GM23338 (cell line): ENCODE measurements at regions not wholly inside any gene's neighbourhood (a gene's known extent, or its start where the extent isn't known, plus 50 kb on each side); places are given as distances from the start of the nearest gene placed in this dataset.

Experiments
- ATAC-seq: fragments of 200-7000 bp; cut with Tn5 transposase; 3 replicates; pipeline ENCODE4 v1.9.1; 2020
- DNase-seq: peaks from one replicate; pipeline ENCODE4 v3.0.0-alpha.2; 2015; ENCODE audit warnings: low spot score
- H2AFZ ChIP-seq: fragments of 200-600 bp; sonication (generic); 2 replicates; pipeline ENCODE4 v1.8.0; 2016; ENCODE audit warnings: antibody characterized with exemption, mild to moderate bottlenecking, moderate library complexity
- H3F3A ChIP-seq: fragments of 200-600 bp; sonication (generic); replicated peaks from 2 replicates; pipeline ENCODE4 v1.8.0; 2017; ENCODE audit warnings: antibody characterized with exemption, mixed run types, low read depth
- H3K27ac ChIP-seq: fragments of 200-600 bp; sonication (generic); 2 replicates; pipeline ENCODE4 v1.6.1; 2016; ENCODE audit warnings: low read depth
- H3K27me3 ChIP-seq: fragments of 200-600 bp; sonication (generic); 2 replicates; pipeline ENCODE4 v1.8.0; 2016; ENCODE audit warnings: mild to moderate bottlenecking, mixed run types, moderate library complexity; ENCODE audit not compliant: insufficient read depth
- H3K36me3 ChIP-seq: fragments of 200-600 bp; sonication (generic); 2 replicates; pipeline ENCODE4 v1.8.0; 2016; ENCODE audit warnings: mild to moderate bottlenecking; ENCODE audit not compliant: insufficient read depth
- H3K4me1 ChIP-seq: fragments of 200-600 bp; sonication (generic); 2 replicates; pipeline ENCODE4 v1.8.0; 2016; ENCODE audit warnings: mild to moderate bottlenecking, moderate library complexity; ENCODE audit not compliant: insufficient read depth
- H3K4me2 ChIP-seq: fragments of 200-600 bp; sonication (generic); 2 replicates; pipeline ENCODE4 v1.7.1; 2017; ENCODE audit warnings: mixed run types
- H3K4me3 ChIP-seq: fragments of 200-600 bp; sonication (generic); 2 replicates; pipeline ENCODE4 v1.6.1; 2016; ENCODE audit warnings: mixed run types
- H3K79me2 ChIP-seq: fragments of 200-600 bp; sonication (generic); replicated peaks from 2 replicates; pipeline ENCODE4 v1.8.0; 2017; ENCODE audit warnings: mild to moderate bottlenecking; ENCODE audit not compliant: insufficient read depth
- H3K9me2 ChIP-seq: fragments of 200-600 bp; sonication (generic); 2 replicates; pipeline ENCODE4 v1.8.0; 2017; ENCODE audit not compliant: insufficient read depth
- H4K20me1 ChIP-seq: fragments of 200-600 bp; sonication (generic); replicated peaks from 2 replicates; pipeline ENCODE4 v1.8.0; 2017; ENCODE audit warnings: mild to moderate bottlenecking; ENCODE audit not compliant: insufficient read depth
- H3K27ac Mint-ChIP-seq: 2 replicates; pipeline ENCODE4 v1.8.0; 2020; ENCODE audit warnings: inconsistent platforms, mild to moderate bottlenecking, moderate library complexity, mixed read lengths
- H3K27me3 Mint-ChIP-seq: 3 replicates; pipeline ENCODE4 v1.8.0; 2022; ENCODE audit warnings: low read depth, mild to moderate bottlenecking, moderate library complexity, mixed read lengths, inconsistent platforms; ENCODE audit not compliant: insufficient read depth, poor library complexity
- H3K36me3 Mint-ChIP-seq: 3 replicates; pipeline ENCODE4 v1.8.0; 2021; ENCODE audit warnings: low read depth, mild to moderate bottlenecking, inconsistent platforms, moderate library complexity, mixed read lengths
- H3K4me1 Mint-ChIP-seq: 3 replicates; pipeline ENCODE4 v1.8.0; 2020; ENCODE audit warnings: mild to moderate bottlenecking, inconsistent platforms, mixed read lengths
- H3K4me3 Mint-ChIP-seq: 3 replicates; pipeline ENCODE4 v1.8.0; 2021; ENCODE audit warnings: moderate library complexity, mild to moderate bottlenecking, inconsistent platforms, mixed read lengths
- H3K9me3 Mint-ChIP-seq: 3 replicates; pipeline ENCODE4 v1.8.0; 2020; ENCODE audit warnings: moderate library complexity, mild to moderate bottlenecking, inconsistent platforms, mixed read lengths
- CREB1 ChIP-seq: fragments of 250-450 bp; sonication (Bioruptor Pico); IDR thresholded peaks from 2 replicates; pipeline ENCODE4 v1.5.0; 2020; ENCODE audit warnings: low read depth, mild to moderate bottlenecking, moderate library complexity
- CTCF ChIP-seq, 2 experiments: fragments of 200-600 bp in 1 of 2; sonication (generic) in 1 of 2; conservative IDR thresholded peaks; 2 replicates each; pipeline versions ENCODE4 v1.5.1 to v1.6.1; 2016 to 2017; ENCODE audit warnings: antibody characterized with exemption in 2 of 2, low read depth in 2 of 2, mild to moderate bottlenecking in 2 of 2, moderate library complexity in 1 of 2
- ETS1 ChIP-seq: IDR thresholded peaks from 2 replicates; pipeline ENCODE4 v1.6.1; 2016; ENCODE audit warnings: antibody characterized with exemption
- EZH2 ChIP-seq: fragments of 200-600 bp; sonication (generic); IDR thresholded peaks from one replicate; pipeline ENCODE4 v1.8.0; 2017; ENCODE audit warnings: antibody characterized with exemption, mild to moderate bottlenecking, low read depth; ENCODE audit not compliant: unreplicated experiment
- EZH2phosphoT487 ChIP-seq: fragments of 200-600 bp; sonication (generic); IDR thresholded peaks from one replicate; pipeline ENCODE4 v1.8.1; 2018; ENCODE audit warnings: antibody characterized with exemption; ENCODE audit not compliant: unreplicated experiment
- JUNB ChIP-seq: IDR thresholded peaks from one replicate; pipeline ENCODE4 v1.6.1; 2016; ENCODE audit warnings: antibody characterized with exemption; ENCODE audit not compliant: unreplicated experiment
- NANOG ChIP-seq: IDR thresholded peaks from 2 replicates; pipeline ENCODE4 v1.6.1; 2016; ENCODE audit warnings: antibody characterized with exemption, borderline replicate concordance
- POLR2AphosphoS5 ChIP-seq: IDR thresholded peaks from 2 replicates; pipeline ENCODE4 v1.6.1; 2016; ENCODE audit warnings: antibody characterized with exemption, low read depth
- REST ChIP-seq: IDR thresholded peaks from one replicate; pipeline ENCODE4 v1.6.1; 2018; ENCODE audit warnings: antibody characterized with exemption; ENCODE audit not compliant: unreplicated experiment
- STAT1 ChIP-seq: IDR thresholded peaks from one replicate; pipeline ENCODE4 v1.6.1; 2016; ENCODE audit warnings: antibody characterized with exemption; ENCODE audit not compliant: unreplicated experiment
- ZNF114 ChIP-seq: fragments of 250-450 bp; sonication (Bioruptor Pico); IDR thresholded peaks from 2 replicates; pipeline ENCODE4 v1.5.0; 2020; ENCODE audit warnings: mild to moderate bottlenecking, moderate library complexity
- ZNF331 ChIP-seq: fragments of 250-450 bp; sonication (Bioruptor Pico); IDR thresholded peaks from 2 replicates; pipeline ENCODE4 v1.5.0; 2020; ENCODE audit warnings: low read depth, mild to moderate bottlenecking, moderate library complexity

GRCh38 chr5:25029004-25029403, 384.2 kb upstream of the CDH10 start (continued):
- TF ChIP-seq REST, result no peak
- no peak for TF ChIP-seq POLR2AphosphoS5
- no peak for TF ChIP-seq NANOG
- TF ChIP-seq ZNF114 (CRISPR knock-in tag), result no peak
- TF ChIP-seq STAT1, result no peak
- TF ChIP-seq CREB1 (CRISPR knock-in tag), result no peak
- TF ChIP-seq EZH2, result no peak
- TF ChIP-seq JUNB, result no peak

- no peak for TF ChIP-seq CREB1 (CRISPR knock-in tag)
- no peak for TF ChIP-seq JUNB
- no peak for TF ChIP-seq CTCF (conservative IDR thresholded peaks at IDR 0.05; ENCODE audit: low read depth in 2 of 2)
- no peak for TF ChIP-seq EZH2phosphoT487
- no peak for TF ChIP-seq NANOG
- TF ChIP-seq ZNF331 (CRISPR knock-in tag), result no peak
- TF ChIP-seq ETS1, result no peak
- TF ChIP-seq ZNF114 (CRISPR knock-in tag), result no peak
- Mint-ChIP-seq H3K4me1 (no peaks in the 10 kb centered on the region), H3K27me3 (peaks cover 5% of the 10 kb centered on the region), H3K9me3 (no peaks in the 10 kb centered on the region), H3K4me3 (no peak overlapping the region), H3K27ac (no peak overlapping the region), H3K36me3 (no peaks in the 10 kb centered on the region)
- DNase-seq, result no peak
- H3K27ac ChIP-seq, result no peak overlapping the region
- ATAC-seq, result no peak
- H3K27me3 ChIP-seq, result no peaks in the 10 kb centered on the region
- no peaks in the 10 kb centered on the region for H3F3A ChIP-seq
- H3K36me3 ChIP-seq, result no peaks in the 10 kb centered on the region
- no peaks in the 10 kb centered on the region for H3K9me2 ChIP-seq
- H3K4me3 ChIP-seq, result no peak overlapping the region
- no peak overlapping the region for H3K4me2 ChIP-seq
- H3K79me2 ChIP-seq, result no peaks in the 10 kb centered on the region
- no peaks in the 10 kb centered on the region for H4K20me1 ChIP-seq
- H3K4me1 ChIP-seq, result no peaks in the 10 kb centered on the region
- no peak overlapping the region for H2AFZ ChIP-seq
Measured at GRCh38 chr5:25027526-25027925, 382.7 kb upstream of the CDH10 start.
